BLaER1 (cell line): ENCODE measurements at regions not wholly inside any gene's neighbourhood (a gene's known extent, or its start where the extent isn't known, plus 50 kb on each side); places are given as distances from the start of the nearest gene placed in this dataset.

Source experiments
- H3K27ac ChIP-seq: shearing (Covaris generic); formaldehyde crosslinking; 2 replicates; pipeline ENCODE4 v1.8.1; 2022
- H3K27me3 ChIP-seq: shearing (Covaris generic); formaldehyde crosslinking; 2 replicates; pipeline ENCODE4 v1.8.1; 2022
- H3K36me3 ChIP-seq: shearing (Covaris generic); formaldehyde crosslinking; 2 replicates; pipeline ENCODE4 v1.8.1; 2022
- H3K4me1 ChIP-seq: shearing (Covaris generic); formaldehyde crosslinking; 2 replicates; pipeline ENCODE4 v1.8.1; 2022
- H3K4me2 ChIP-seq: shearing (Covaris generic); formaldehyde crosslinking; 2 replicates; pipeline ENCODE4 v1.8.1; 2022
- H3K4me3 ChIP-seq: shearing (Covaris generic); formaldehyde crosslinking; 2 replicates; pipeline ENCODE4 v1.8.1; 2022
- H3K9ac ChIP-seq: shearing (Covaris generic); formaldehyde crosslinking; 2 replicates; pipeline ENCODE4 v1.8.1; 2022
- H3K9me3 ChIP-seq: shearing (Covaris generic); formaldehyde crosslinking; 2 replicates; pipeline ENCODE4 v1.8.1; 2022
- H4K20me1 ChIP-seq: shearing (Covaris generic); formaldehyde crosslinking; 2 replicates; pipeline ENCODE4 v1.8.1; 2022
- Cebpa-rat ChIP-seq: shearing (Covaris generic); IDR thresholded peaks from 2 replicates; pipeline ENCODE4 v1.8.1; 2022

DNA sequence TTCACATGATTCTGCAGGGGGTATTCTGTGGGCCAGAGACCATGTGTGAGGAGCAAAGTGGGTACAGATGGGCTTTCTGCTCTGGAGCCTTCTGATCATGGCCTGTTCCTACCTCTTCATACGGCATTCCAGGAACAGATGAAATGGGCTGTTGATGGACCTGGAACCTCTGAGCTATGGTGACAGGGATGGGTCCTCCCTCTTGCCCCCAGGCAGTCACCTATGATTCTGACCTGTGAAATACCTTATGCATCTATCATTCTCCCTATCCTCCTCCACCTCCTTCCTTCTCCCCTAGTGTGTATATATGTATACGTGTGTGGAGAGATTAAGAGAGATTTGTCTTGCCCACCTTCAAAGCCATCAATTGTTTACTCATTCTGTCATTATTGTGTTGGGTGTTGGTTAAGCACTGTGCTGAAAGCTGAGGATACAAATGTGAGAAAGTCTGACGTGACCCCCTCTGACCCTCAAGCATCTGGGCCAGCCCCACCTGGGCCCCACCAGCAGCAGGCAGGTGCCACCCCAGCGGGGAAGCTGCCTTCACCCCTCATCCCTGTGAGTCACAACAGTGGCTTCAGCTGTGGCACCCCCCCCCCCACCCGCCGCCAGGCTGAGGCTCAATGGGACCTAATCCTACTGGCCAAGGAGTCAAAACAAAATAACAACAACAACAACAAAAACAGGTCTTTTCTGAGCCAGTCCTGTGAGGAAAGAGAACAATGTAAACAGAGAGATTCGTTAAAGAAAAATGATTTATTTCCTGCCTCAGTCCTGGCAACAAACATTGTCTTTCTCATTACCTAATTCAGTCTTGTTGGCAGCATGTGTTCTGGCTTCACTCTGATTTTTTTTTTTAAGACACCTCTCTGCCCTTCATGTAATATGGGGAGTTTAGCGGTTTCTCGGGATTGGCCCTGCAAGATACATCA, 103.8 kb upstream of the CDC42EP3 start:
- H3K27me3 ChIP-seq = no peaks in the 10 kb centered on the region
- no peak overlapping the region for H3K4me2 ChIP-seq
- peaks cover 14% of the 10 kb centered on the region for H3K9me3 ChIP-seq
- TF ChIP-seq Cebpa-rat = no peak
- no peaks in the 10 kb centered on the region for H3K36me3 ChIP-seq
- no peaks in the 10 kb centered on the region for H4K20me1 ChIP-seq
- H3K4me3 ChIP-seq = no peak overlapping the region
- no peak overlapping the region for H3K9ac ChIP-seq
- H3K4me1 ChIP-seq = no peaks in the 10 kb centered on the region
- H3K27ac ChIP-seq = no peak overlapping the region

DNA sequence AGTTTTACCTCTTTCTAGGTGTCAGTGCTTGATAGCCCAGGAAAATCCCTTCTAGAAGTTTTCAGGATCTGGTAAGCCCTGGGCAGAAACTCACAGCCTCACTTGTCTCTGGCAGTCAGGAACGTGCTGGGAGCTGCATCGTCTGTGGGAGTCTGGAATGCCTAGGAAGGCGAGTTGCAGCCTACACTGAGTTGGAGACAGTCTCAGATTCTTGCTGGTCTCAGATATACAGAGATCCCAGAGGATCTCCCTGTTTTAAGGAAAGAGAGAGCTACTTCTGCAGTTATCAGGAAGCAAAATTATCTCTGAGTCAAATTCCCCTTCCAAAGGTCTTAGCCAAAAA, 104.4 kb upstream of the CDC42EP3 start:
- Histone ChIP-seq H3K36me3 (no peaks in the 10 kb centered on the region), H3K9ac (no peak overlapping the region), H3K27ac (no peak overlapping the region), H3K4me3 (no peak overlapping the region), H3K4me2 (no peak overlapping the region), H4K20me1 (no peaks in the 10 kb centered on the region), H3K9me3 (peaks cover 10% of the 10 kb centered on the region), H3K27me3 (no peaks in the 10 kb centered on the region), H3K4me1 (no peaks in the 10 kb centered on the region)
- TF ChIP-seq Cebpa-rat = no peak

DNA sequence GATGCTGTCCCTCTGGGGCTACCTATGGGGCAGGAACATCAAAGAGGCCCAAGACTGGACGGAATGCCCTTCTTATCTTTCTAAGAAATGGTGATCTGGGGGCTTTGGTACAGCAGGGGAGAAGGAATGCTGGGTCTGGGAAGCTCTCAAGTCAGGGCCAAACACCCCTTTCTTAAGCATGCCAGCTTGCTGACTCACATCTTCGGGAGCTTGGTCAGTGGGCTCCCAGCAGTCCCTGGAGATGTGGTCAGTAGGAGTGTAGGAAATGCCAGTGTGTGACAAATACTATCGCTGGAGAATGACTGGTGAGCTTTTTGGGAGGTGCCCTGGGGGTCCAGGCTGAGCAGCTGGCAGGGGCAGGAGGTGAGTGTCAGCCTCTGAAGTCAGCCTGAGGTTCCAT, 105.0 kb upstream of the CDC42EP3 start:
- no peaks in the 10 kb centered on the region for H3K27me3 ChIP-seq
- H3K4me1 ChIP-seq = no peaks in the 10 kb centered on the region
- no peak overlapping the region for H3K9ac ChIP-seq
- H3K36me3 ChIP-seq = no peaks in the 10 kb centered on the region
- no peaks in the 10 kb centered on the region for H4K20me1 ChIP-seq
- no peak for TF ChIP-seq Cebpa-rat
- H3K4me3 ChIP-seq = no peak overlapping the region
- H3K4me2 ChIP-seq = no peak overlapping the region
- peaks cover 4% of the 10 kb centered on the region; the same call in 1 of the 2 replicates for H3K9me3 ChIP-seq
- H3K27ac ChIP-seq = no peak overlapping the region

DNA sequence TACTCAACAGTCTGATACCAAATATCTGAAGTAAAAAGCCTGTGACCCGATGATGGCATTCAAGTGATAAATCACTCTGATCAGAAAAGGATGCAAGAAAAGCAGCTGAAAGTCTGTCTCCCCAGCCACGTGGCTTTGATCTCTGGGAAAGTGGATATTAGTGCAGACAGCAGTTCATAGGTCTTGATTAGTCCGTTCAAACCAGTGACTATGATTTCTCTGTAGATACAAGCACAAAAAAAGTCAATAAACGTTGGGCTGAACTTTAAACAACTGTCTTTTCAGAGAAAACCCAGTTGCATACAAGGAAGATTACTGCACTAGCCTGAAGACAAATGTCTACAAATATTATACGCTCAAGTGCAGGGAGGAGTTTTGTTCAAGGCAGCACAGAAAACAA, 107.7 kb upstream of the CDC42EP3 start:
- H3K4me3 ChIP-seq = no peak overlapping the region
- no peaks in the 10 kb centered on the region for H3K27me3 ChIP-seq
- H3K4me1 ChIP-seq = no peaks in the 10 kb centered on the region
- no peak overlapping the region for H3K27ac ChIP-seq
- H4K20me1 ChIP-seq = no peaks in the 10 kb centered on the region
- peaks cover 4% of the 10 kb centered on the region; the same call in 1 of the 2 replicates for H3K9me3 ChIP-seq
- H3K9ac ChIP-seq = no peak overlapping the region
- H3K4me2 ChIP-seq = no peak overlapping the region
- TF ChIP-seq Cebpa-rat = no peak
- no peaks in the 10 kb centered on the region for H3K36me3 ChIP-seq

DNA sequence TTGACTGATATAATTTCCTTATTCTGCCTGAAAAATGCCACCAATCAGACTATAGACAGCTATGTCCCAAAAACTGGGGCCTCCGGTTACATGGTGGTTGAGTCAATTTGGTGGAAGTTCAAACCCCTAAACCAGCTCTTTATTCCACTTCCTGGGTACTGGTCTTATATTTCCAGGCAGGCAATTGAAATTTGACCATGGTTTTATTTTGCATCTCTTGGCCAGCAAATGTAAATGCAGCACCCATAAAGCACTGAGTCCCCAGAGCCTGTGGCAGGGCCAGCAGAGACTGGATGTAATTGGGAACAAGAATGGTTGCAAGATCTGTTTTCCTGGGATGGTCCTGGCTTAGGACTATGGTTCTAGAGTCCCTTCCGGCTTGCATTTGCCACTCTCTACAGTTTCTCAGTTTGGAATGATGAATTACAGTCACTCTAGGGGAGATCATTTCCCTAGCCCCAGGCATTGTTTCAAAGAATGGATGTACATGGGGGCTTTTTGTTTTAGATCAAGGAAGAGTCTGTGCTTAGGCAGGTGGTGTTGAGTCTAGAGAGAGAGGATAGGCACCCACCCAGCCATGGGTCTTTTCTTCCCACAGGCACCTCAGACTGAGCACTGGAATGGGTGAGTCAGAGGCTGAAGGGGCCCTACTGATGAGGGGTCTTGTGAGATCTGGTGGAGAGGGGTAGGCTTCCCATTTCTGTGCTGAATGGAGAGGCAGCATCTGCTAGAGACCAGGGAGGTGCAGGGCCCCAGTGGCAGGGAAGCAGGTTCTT, 108.4 kb upstream of the CDC42EP3 start:
- TF ChIP-seq Cebpa-rat = no peak
- Histone ChIP-seq H3K4me1 (no peaks in the 10 kb centered on the region), H3K4me2 (no peak overlapping the region)

DNA sequence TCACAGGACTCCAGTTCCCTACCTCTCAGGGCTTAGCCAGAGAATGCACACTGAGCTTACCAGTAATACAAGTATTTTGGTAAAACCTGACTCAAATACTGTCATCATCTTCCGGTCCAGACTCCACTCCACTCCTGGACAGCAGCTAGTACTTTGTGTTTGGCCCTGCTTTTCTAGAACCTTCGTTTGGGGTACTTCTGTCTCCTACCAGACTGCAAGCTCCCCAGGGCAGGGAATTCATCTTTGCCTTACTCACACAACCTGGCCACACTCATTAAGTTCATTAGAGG, 108.9 kb upstream of the CDC42EP3 start:
- H3K4me1 ChIP-seq = no peaks in the 10 kb centered on the region
- no peak for TF ChIP-seq Cebpa-rat
- H3K9me3 ChIP-seq = peaks cover 4% of the 10 kb centered on the region; the same call in 1 of the 2 replicates
- no peak overlapping the region for H3K27ac ChIP-seq
- no peaks in the 10 kb centered on the region for H3K27me3 ChIP-seq
- no peaks in the 10 kb centered on the region for H4K20me1 ChIP-seq
- H3K9ac ChIP-seq = no peak overlapping the region
- H3K36me3 ChIP-seq = no peaks in the 10 kb centered on the region
- H3K4me2 ChIP-seq = no peak overlapping the region
- no peak overlapping the region for H3K4me3 ChIP-seq

More for the DNA sequence above, 108.4 kb upstream of the CDC42EP3 start:
- H3K9me3 ChIP-seq = peaks cover 4% of the 10 kb centered on the region; the same call in 1 of the 2 replicates
- no peaks in the 10 kb centered on the region for H3K36me3 ChIP-seq
- no peak overlapping the region for H3K9ac ChIP-seq
- H4K20me1 ChIP-seq = no peaks in the 10 kb centered on the region
- H3K27ac ChIP-seq = no peak overlapping the region
- no peaks in the 10 kb centered on the region for H3K27me3 ChIP-seq
- H3K4me3 ChIP-seq = no peak overlapping the region

DNA sequence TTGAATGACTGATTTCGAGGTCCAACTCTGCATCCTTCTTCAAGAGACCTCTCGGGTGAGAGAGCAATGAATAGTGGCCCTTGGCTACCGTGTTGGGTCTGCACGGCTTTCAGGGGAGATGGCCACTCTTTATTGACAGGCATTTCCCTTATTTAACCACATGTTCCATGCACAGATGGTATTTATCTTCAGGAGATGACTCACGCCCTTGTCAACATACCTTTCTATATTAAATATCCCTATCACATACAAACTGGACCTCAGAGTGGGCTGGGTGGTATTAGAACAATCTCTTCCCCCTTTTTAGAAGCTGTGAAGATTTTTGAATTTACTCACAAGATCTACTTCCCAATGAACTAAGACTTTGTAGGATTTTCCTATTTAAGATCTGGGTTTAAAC, 109.6 kb upstream of the CDC42EP3 start:
- Histone ChIP-seq H4K20me1 (no peaks in the 10 kb centered on the region), H3K9ac (no peak overlapping the region), H3K27ac (no peak overlapping the region), H3K36me3 (no peaks in the 10 kb centered on the region), H3K9me3 (peaks cover 3% of the 10 kb centered on the region; the same call in 1 of the 2 replicates), H3K4me3 (no peak overlapping the region), H3K4me2 (no peak overlapping the region), H3K27me3 (no peaks in the 10 kb centered on the region), H3K4me1 (no peaks in the 10 kb centered on the region)
- no peak for TF ChIP-seq Cebpa-rat

DNA sequence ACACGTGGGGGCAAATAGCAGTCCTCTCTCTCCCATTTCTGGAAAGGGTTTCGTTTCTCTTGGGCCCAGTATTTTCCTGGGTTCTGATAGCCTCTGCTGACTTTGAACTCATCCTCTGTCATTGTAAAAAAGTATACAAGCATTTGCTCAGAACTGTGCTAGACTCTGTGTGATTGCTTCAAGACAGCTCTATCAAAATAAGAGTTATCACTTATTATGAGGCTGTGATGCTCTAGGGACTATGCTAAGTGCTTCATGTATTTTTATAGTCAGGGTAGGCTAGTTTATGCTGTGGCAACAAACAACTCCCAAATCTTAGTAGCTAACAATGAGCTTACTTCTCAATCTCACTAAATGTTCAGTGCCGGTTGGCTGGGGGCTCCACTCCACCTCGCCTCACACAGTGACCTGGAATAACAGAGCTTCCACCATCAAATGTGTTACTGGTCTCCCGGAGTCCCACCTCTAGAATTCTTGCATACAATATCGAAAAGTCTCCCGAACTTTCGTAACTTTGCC, 110.8 kb upstream of the CDC42EP3 start:
- no peak overlapping the region for H3K4me2 ChIP-seq
- H3K4me3 ChIP-seq = no peak overlapping the region
- peaks cover 6% of the 10 kb centered on the region for H3K9me3 ChIP-seq
- no peak overlapping the region for H3K9ac ChIP-seq
- H4K20me1 ChIP-seq = no peaks in the 10 kb centered on the region
- H3K27me3 ChIP-seq = no peaks in the 10 kb centered on the region
- no peaks in the 10 kb centered on the region for H3K36me3 ChIP-seq
- no peak for TF ChIP-seq Cebpa-rat
- H3K4me1 ChIP-seq = no peaks in the 10 kb centered on the region
- no peak overlapping the region for H3K27ac ChIP-seq

DNA sequence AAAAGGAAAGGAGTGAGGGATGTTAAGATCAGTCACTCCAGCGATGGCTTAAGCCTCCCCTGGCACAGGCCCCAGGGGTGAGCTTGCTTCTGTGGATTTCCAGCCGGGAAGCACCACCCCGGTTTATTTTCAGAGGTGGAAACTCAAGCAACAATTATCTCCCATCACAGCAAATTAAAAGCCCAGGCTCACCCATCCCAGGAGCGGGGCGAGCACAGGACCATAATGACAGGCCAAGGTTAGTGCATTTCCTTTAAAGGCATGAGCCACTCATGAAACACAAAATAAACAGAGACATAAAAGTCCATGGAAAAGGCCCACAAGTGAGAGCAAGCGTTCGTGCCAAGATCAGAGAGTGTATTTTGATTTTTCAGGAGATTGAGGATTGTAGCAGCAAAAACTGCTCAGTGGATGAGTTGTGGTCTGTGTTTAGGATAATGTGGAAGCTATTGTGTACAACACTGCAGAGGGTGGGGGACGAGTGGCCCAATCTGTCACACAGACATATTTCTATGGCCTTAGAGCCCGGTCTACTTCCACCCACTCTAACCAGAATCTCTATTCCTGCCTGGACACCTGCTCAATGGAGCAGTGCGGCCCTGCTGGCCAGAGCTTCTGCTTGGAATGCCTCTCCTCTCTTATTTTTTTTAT, 111.4 kb upstream of the CDC42EP3 start:
- peaks cover 11% of the 10 kb centered on the region for H3K9me3 ChIP-seq
- H4K20me1 ChIP-seq = no peaks in the 10 kb centered on the region
- H3K27me3 ChIP-seq = no peaks in the 10 kb centered on the region
- H3K9ac ChIP-seq = no peak overlapping the region
- no peak overlapping the region for H3K4me3 ChIP-seq
- no peaks in the 10 kb centered on the region for H3K4me1 ChIP-seq
- H3K4me2 ChIP-seq = no peak overlapping the region
- H3K36me3 ChIP-seq = no peaks in the 10 kb centered on the region
- H3K27ac ChIP-seq = no peak overlapping the region
- TF ChIP-seq Cebpa-rat = no peak
